ENCODE measurements at regions not wholly inside any gene's neighbourhood (a gene's known extent, or its start where the extent isn't known, plus 50 kb on each side); places are given as distances from the start of the nearest gene placed in this dataset.

DNA sequence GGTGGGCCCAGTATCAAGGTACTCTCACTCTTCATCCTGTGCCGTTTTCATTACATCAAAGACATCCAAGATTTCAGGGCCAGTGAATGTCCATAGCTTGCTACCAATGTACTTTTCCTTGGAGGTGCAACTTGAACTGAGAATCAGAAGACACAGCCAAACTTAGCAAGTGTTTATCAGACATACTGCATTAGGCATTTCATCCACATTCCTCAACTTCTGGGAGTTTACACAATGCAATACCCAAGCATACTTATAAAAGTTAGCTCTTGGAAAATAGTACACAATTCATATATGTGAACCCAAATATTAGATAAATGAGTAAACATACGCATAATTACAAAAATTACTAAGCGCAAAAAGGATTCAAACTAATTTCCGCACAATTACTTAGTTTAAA, 216.3 kb upstream of the RHOBTB1 start (continued):
- TF ChIP-seq, protein P1, sequence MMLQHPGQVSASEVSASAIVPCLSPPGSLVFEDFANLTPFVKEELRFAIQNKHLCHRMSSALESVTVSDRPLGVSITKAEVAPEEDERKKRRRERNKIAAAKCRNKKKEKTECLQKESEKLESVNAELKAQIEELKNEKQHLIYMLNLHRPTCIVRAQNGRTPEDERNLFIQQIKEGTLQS (IDR thresholded peaks at IDR 0.05), result no peak
- TF ChIP-seq SP1 (IDR thresholded peaks at IDR 0.05), result no peak
- TF ChIP-seq RAD21 (IDR thresholded peaks at IDR 0.05), result no peak
- TF ChIP-seq EGR1 (IDR thresholded peaks at IDR 0.05; ENCODE audit: low read depth in 2 of 2), result no peak
- TF ChIP-seq TAF1 (conservative IDR thresholded peaks at IDR 0.05), result no peak
- TF ChIP-seq HNF4A (conservative IDR thresholded peaks at IDR 0.05), result no peak

DNA sequence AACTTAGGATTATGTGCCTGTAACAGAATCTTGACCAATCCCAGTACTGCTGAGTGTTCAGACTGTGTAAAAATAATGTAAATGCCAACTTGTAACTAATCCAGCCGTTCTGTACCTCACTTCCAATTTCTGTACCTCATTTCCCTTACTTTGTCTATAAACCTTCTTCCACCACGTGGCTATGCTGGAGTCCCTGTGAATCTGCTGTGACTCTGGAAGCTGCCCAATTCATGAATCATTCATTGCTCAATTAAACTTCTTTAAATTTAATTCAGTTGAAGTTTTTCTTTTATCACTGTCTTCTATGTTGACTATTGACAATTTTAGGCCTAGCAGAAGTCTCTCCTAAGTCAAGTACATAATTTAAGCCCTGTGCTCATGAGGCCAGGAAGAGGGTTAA, 215.3 kb upstream of the RHOBTB1 start:
- DNase-seq (ENCODE audit: low spot score), result no peak
- TF ChIP-seq, protein P1 (IDR thresholded peaks at IDR 0.05), result no peak
- no peak for TF ChIP-seq NR2F2 (IDR thresholded peaks at IDR 0.05)
- TF ChIP-seq, protein P2, sequence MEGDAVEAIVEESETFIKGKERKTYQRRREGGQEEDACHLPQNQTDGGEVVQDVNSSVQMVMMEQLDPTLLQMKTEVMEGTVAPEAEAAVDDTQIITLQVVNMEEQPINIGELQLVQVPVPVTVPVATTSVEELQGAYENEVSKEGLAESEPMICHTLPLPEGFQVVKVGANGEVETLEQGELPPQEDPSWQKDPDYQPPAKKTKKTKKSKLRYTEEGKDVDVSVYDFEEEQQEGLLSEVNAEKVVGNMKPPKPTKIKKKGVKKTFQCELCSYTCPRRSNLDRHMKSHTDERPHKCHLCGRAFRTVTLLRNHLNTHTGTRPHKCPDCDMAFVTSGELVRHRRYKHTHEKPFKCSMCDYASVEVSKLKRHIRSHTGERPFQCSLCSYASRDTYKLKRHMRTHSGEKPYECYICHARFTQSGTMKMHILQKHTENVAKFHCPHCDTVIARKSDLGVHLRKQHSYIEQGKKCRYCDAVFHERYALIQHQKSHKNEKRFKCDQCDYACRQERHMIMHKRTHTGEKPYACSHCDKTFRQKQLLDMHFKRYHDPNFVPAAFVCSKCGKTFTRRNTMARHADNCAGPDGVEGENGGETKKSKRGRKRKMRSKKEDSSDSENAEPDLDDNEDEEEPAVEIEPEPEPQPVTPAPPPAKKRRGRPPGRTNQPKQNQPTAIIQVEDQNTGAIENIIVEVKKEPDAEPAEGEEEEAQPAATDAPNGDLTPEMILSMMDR (IDR thresholded peaks at IDR 0.05; ENCODE audit: low read depth, low read length, missing input control), result no peak
- TF ChIP-seq JUND (IDR thresholded peaks at IDR 0.05), result no peak
- TF ChIP-seq, protein P3, sequence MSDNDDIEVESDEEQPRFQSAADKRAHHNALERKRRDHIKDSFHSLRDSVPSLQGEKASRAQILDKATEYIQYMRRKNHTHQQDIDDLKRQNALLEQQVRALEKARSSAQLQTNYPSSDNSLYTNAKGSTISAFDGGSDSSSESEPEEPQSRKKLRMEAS (IDR thresholded peaks at IDR 0.05), result no peak
- no peak for TF ChIP-seq HNF4A (conservative IDR thresholded peaks at IDR 0.05)
- no peak for TF ChIP-seq FOXA1 (IDR thresholded peaks at IDR 0.05)
- no peak for TF ChIP-seq RAD21 (IDR thresholded peaks at IDR 0.05)
- TF ChIP-seq, protein P4, sequence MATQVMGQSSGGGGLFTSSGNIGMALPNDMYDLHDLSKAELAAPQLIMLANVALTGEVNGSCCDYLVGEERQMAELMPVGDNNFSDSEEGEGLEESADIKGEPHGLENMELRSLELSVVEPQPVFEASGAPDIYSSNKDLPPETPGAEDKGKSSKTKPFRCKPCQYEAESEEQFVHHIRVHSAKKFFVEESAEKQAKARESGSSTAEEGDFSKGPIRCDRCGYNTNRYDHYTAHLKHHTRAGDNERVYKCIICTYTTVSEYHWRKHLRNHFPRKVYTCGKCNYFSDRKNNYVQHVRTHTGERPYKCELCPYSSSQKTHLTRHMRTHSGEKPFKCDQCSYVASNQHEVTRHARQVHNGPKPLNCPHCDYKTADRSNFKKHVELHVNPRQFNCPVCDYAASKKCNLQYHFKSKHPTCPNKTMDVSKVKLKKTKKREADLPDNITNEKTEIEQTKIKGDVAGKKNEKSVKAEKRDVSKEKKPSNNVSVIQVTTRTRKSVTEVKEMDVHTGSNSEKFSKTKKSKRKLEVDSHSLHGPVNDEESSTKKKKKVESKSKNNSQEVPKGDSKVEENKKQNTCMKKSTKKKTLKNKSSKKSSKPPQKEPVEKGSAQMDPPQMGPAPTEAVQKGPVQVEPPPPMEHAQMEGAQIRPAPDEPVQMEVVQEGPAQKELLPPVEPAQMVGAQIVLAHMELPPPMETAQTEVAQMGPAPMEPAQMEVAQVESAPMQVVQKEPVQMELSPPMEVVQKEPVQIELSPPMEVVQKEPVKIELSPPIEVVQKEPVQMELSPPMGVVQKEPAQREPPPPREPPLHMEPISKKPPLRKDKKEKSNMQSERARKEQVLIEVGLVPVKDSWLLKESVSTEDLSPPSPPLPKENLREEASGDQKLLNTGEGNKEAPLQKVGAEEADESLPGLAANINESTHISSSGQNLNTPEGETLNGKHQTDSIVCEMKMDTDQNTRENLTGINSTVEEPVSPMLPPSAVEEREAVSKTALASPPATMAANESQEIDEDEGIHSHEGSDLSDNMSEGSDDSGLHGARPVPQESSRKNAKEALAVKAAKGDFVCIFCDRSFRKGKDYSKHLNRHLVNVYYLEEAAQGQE (IDR thresholded peaks at IDR 0.05), result no peak
- TF ChIP-seq, protein P5, sequence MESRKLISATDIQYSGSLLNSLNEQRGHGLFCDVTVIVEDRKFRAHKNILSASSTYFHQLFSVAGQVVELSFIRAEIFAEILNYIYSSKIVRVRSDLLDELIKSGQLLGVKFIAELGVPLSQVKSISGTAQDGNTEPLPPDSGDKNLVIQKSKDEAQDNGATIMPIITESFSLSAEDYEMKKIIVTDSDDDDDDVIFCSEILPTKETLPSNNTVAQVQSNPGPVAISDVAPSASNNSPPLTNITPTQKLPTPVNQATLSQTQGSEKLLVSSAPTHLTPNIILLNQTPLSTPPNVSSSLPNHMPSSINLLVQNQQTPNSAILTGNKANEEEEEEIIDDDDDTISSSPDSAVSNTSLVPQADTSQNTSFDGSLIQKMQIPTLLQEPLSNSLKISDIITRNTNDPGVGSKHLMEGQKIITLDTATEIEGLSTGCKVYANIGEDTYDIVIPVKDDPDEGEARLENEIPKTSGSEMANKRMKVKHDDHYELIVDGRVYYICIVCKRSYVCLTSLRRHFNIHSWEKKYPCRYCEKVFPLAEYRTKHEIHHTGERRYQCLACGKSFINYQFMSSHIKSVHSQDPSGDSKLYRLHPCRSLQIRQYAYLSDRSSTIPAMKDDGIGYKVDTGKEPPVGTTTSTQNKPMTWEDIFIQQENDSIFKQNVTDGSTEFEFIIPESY (IDR thresholded peaks at IDR 0.05), result no peak
- no peak for TF ChIP-seq YY1 (IDR thresholded peaks at IDR 0.05)
- no peak for TF ChIP-seq SP1 (IDR thresholded peaks at IDR 0.05)
- no peak for TF ChIP-seq HNF4G (IDR thresholded peaks at IDR 0.05)
- no peak for TF ChIP-seq FOXA2 (IDR thresholded peaks at IDR 0.05)
- TF ChIP-seq TAF1 (conservative IDR thresholded peaks at IDR 0.05), result no peak
- TF ChIP-seq EGR1 (IDR thresholded peaks at IDR 0.05; ENCODE audit: low read depth in 2 of 2), result no peak
- TF ChIP-seq GABPA (IDR thresholded peaks at IDR 0.05 in 1 of 2, conservative IDR thresholded peaks at IDR 0.05 in 1 of 2), result no peak
- no peak for TF ChIP-seq RXRA (IDR thresholded peaks at IDR 0.05)
- no peaks in the 10 kb centered on the region for H3K9me3 ChIP-seq (ENCODE audit: control insufficient read depth in 4 of 4, low read length in 3 of 4)

More for the DNA sequence above, 215.3 kb upstream of the RHOBTB1 start:
- Histone ChIP-seq H3K27me3 (ENCODE audit: control insufficient read depth in 4 of 4, insufficient read depth in 4 of 4, low read length in 3 of 4) (no peaks in the 10 kb centered on the region), H3K27ac (ENCODE audit: low read depth in 1 of 2, low read length in 2 of 2) (no peak overlapping the region), H3K9ac (ENCODE audit: low read depth in 1 of 2, low read length in 2 of 2) (no peak overlapping the region), H3K4me3 (ENCODE audit: low read depth in 1 of 3, low read length in 3 of 3) (no peak overlapping the region), H3K4me1 (ENCODE audit: control insufficient read depth in 4 of 4, insufficient read depth in 4 of 4, low read length in 3 of 4) (no peaks in the 10 kb centered on the region), H3K36me3 (ENCODE audit: control insufficient read depth in 4 of 4, insufficient read depth in 3 of 4, low read depth in 1 of 4, low read length in 3 of 4) (no peaks in the 10 kb centered on the region)
- 68% methylated on average over 2 of the region's 2 CpGs for WGBS

Measured in liver (tissue), 8 donors.